Mucosa of descending colon (tissue), 3 donors: ENCODE measurements at regions not wholly inside any gene's neighbourhood (a gene's known extent, or its start where the extent isn't known, plus 50 kb on each side); places are given as distances from the start of the nearest gene placed in this dataset.
"Not testable (repeated sequence)": the region's sequence is repeated elsewhere in the genome, so short reads cannot be mapped to it uniquely, and the experiment has no call there.

ENCODE experiments used
- ATAC-seq: fragments of 200-7000 bp; cut with Tn5 transposase; one replicate; pipeline ENCODE4 v1.9.1; 2020; ENCODE audit warnings: mild to moderate bottlenecking, moderate library complexity
- DNase-seq, 3 donors: peaks; one replicate each; pipeline ENCODE4 v3.0.0-alpha.2; 2020
- H3K36me3 ChIP-seq: fragments of 200-600 bp; one replicate; pipeline ENCODE4 v1.8.0; 2021; ENCODE audit warnings: low read depth, mild to moderate bottlenecking
- H3K4me1 ChIP-seq: fragments of 200-600 bp; one replicate; pipeline ENCODE4 v1.8.0; 2021; ENCODE audit warnings: low read depth, mild to moderate bottlenecking
- H3K4me3 ChIP-seq: fragments of 200-600 bp; one replicate; pipeline ENCODE4 v1.8.0; 2021; ENCODE audit warnings: mild to moderate bottlenecking
- H3K9me3 ChIP-seq: fragments of 200-600 bp; one replicate; pipeline ENCODE4 v1.8.0; 2021; ENCODE audit warnings: mild to moderate bottlenecking
- intact Hi-C, 2 donors: fragments of 100-400 bp; cut with DNase I in 1 of 2; cut with micrococcal nuclease in 1 of 2; formaldehyde crosslinking; loops; one replicate each; pipeline versions ENCODE4 v1.11.0 to v1.11.1; 2022; cut with DNase I, micrococcal nuclease
- TF ChIP-seq, protein P1 (sequence below): fragments of 200-600 bp; IDR thresholded peaks from one replicate; pipeline ENCODE4 v1.8.0; 2022; ENCODE audit warnings: antibody characterized with exemption, mild to moderate bottlenecking
- donor health status: DM: no; HTN: no; CAD: no; lungs with moderate emphysema.
- donor health status: DM: no; HTN: no; CAD: no.
- donor health status: DM: no; HTN: yes; CAD: no.

DNA sequence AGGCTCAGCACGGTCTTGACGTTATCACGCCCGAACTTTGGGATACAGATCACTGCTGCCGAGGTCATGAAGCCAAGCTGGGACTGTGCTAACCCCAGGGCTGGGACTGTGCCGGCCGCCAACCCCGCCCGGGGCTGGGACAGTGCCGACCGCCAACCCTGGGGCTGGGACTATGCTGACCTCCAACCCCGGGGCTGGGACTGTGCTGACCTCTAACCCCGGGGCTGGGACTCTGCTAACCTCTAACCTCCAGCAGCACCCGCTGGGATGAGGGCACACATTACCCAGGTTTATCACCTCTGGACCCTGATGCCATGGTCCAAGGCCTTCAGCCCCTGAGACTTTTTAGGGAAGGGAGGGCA is 129.7 kb downstream of the IGLL1 start:
- ATAC-seq, result no peak

DNA sequence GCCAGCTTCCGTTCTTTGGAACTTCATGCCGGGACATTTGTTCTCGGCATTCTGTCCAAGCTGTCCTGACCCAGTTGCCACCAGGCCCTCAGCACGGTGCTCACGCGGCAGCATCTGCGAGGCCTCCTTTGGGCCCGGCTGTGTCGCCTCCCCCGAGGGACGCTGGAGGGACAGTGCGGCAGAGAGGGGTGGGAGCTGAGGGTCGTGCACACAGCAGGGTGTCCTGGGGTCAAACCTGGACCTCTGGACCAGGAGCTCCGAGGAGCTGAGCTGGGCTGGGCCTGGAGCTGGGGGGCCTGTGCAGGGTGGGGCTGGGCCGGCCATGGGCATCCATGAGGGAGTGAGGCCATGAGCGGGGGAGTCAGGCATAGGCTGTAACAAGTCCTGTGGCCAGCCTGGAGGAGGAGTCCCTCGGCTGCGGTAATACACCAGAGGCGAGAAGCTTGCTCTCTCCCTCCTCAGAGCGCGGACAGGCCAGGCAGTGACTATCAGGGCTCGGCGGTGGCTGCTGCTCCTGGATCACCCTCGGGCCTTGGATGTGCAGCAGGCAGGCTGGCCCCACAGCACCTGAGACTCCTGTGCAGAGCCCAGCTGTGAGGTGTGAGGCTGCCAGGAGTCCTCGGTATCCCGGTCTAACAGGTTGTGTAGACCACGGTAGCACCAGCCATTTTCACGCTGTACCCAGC is 130.2 kb downstream of the IGLL1 start:
- intact Hi-C loops, DNase-seq, ATAC-seq, H3K9me3 ChIP-seq, H3K4me3 ChIP-seq, H3K36me3 ChIP-seq, H3K4me1 ChIP-seq: not testable (repeated sequence)

More for the DNA sequence above, 129.7 kb downstream of the IGLL1 start:
- Histone ChIP-seq H3K4me1 (no peaks in the 10 kb centered on the region), H3K36me3 (no peaks in the 10 kb centered on the region), H3K4me3 (no peak overlapping the region), H3K9me3 (peaks cover 3% of the 10 kb centered on the region)
- intact Hi-C loops, result no loop called here
- DNase-seq, result no peak
- TF ChIP-seq, protein P1, sequence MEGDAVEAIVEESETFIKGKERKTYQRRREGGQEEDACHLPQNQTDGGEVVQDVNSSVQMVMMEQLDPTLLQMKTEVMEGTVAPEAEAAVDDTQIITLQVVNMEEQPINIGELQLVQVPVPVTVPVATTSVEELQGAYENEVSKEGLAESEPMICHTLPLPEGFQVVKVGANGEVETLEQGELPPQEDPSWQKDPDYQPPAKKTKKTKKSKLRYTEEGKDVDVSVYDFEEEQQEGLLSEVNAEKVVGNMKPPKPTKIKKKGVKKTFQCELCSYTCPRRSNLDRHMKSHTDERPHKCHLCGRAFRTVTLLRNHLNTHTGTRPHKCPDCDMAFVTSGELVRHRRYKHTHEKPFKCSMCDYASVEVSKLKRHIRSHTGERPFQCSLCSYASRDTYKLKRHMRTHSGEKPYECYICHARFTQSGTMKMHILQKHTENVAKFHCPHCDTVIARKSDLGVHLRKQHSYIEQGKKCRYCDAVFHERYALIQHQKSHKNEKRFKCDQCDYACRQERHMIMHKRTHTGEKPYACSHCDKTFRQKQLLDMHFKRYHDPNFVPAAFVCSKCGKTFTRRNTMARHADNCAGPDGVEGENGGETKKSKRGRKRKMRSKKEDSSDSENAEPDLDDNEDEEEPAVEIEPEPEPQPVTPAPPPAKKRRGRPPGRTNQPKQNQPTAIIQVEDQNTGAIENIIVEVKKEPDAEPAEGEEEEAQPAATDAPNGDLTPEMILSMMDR, result no peak

DNA sequence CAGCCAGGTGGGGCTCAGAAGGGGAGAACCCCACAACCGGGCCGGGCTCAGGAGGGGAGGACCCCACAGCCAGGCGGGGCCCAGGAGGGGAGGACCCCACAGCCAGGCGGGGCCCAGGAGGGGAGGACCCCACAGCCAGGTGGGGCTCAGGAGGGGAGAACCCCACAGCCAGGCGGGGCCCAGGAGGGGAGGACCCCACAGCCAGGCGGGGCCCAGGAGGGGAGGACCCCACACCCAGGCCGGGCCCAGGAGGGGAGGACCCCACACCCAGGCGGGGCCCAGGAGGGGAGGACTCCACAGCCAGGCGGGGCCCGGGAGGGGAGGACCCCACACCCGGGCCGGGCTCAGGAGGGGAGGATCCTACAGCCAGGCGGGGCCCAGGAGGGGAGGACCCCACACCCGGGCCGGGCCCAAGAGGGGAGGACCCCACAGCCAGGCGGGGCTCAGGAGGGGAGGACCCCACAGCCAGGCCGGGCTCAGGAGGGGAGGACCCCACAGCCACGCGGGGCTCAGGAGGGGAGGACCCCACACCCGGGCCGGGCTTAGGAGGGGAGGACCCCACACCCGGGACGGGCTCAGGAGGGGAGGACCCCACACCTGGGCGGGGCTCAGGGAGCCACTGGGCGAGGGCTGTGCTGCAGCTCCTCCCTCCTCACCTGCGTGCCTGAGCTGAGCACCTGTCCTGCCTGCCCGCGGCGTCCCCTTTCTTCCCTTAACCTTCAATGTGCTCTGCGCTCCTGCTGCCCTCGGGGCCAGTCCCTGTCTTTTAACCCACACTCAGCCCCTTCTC is 131.4 kb downstream of the IGLL1 start:
- H3K36me3 ChIP-seq, H3K9me3 ChIP-seq, H3K4me1 ChIP-seq, H3K4me3 ChIP-seq, intact Hi-C loops, DNase-seq, ATAC-seq: not testable (repeated sequence)

DNA sequence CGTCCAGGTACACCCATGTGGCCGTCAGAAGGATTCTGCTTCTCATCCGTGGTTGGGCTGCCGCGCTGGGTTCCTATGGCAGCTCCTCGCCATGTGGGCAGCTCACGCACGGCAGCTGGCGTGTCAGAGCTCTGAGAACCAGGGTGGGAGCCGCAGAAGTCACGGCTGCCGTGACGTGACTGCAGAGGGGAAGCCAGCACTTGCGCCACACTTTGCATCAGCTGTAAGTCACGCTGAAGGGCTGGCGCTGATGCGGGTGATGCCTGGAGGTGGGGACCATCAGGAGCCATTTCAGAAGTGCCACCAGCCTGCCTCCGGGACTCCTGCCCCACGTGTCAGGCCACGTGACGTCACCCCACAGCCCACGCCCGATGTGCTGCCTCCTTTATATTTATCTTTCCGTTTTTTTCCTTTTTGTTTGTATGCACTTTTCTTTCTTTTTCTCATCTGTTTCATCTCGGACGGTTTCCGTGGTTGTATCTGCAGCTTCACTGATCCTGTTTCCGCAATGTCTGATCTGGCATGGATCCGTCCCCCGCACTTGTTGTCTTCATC is 133.2 kb downstream of the IGLL1 start:
- TF ChIP-seq, protein P1, result no peak
- H3K4me1 ChIP-seq, result no peaks in the 10 kb centered on the region
- DNase-seq (no peak), ATAC-seq (no peak)
- no peak overlapping the region for H3K4me3 ChIP-seq
- H3K36me3 ChIP-seq, result no peaks in the 10 kb centered on the region
- intact Hi-C loops, result no loop called here
- H3K9me3 ChIP-seq, result peaks cover 3% of the 10 kb centered on the region

DNA sequence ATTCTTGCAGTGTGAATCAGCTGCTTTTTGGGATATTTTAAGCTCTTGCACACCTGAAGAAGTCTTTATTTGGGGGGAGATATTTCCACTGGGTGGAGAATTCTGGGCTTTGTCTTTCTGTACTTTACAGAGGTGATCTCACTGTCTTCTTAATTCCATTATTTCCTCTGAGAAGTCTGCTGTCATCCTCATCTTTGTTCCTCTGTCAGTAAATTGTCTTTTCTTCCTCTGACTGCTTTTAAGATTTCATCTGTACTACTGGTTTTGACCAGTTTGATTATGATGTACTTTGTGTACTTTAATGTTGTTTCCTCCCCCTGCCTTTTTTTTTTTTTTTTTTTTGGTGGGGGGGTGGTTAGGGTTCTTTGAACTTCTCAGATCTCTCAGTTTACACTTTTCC is 133.9 kb downstream of the IGLL1 start:
- ATAC-seq, H3K4me3 ChIP-seq, H3K36me3 ChIP-seq, DNase-seq, intact Hi-C loops, H3K4me1 ChIP-seq, H3K9me3 ChIP-seq: not testable (repeated sequence)

DNA sequence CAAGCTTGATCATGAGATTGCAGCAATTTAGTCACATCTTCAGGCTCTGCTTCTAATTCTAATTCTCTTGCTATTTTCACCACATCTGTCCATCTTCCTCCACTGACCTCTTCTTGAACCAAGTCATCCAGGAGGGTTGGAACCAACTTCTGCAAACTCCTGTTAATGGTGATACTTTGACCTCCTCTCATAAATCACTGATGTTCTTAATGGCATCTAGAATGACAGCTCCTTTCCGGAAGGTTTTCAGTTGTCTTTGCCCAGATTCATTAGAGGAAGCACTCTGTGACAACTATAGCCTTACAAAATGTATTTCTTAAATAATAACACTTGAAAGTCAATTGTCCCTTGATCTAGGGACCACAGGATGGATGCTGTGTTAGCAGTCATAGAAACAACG is 136.2 kb downstream of the IGLL1 start:
- H3K4me1 ChIP-seq, intact Hi-C loops, H3K36me3 ChIP-seq, ATAC-seq, DNase-seq, H3K9me3 ChIP-seq, H3K4me3 ChIP-seq: not testable (repeated sequence)

DNA sequence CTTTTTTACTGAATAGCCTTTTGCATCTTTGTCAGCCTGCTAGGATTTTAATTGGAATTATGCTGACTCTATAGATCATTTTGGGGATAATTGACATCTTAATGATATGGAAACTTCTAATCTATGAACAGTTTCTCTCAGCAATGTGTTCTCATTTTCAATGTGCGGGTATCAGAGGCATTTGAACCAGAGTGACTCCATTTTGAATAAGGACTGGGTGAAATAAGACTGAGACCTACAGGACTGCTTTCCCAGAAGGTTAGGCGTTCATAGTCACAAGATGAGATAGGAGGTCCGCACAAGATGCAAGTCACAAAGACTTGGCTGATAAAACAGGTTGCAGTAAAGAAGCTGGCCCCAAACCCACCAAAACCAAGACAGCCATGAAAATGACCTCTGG is 140.5 kb downstream of the IGLL1 start:
- H3K9me3 ChIP-seq, intact Hi-C loops, H3K4me1 ChIP-seq, H3K4me3 ChIP-seq, H3K36me3 ChIP-seq, ATAC-seq, DNase-seq: not testable (repeated sequence)

DNA sequence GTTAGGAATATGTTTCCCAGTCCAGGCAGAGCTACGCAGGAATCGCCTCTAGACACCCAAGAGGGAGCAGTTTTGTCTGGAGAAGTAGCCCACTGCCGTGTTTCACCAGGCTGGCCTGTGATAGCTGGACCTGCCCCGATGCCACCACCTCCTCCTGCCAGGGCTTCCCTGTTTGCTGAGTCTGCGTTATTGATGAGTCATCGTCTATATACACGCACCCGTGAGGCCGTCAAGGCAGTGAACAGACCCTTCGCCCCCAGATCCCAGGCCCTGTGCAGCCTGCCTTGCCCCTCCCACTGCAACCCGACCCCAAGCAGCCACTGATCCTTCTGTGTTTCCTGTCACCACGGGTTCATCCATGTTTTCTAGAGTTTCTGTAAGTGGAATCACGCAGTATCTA is 141.9 kb downstream of the IGLL1 start:
- no peaks in the 10 kb centered on the region for H3K36me3 ChIP-seq
- TF ChIP-seq, protein P1, result no peak
- DNase-seq (no peak), ATAC-seq (no peak)
- no peak overlapping the region for H3K4me3 ChIP-seq
- no peaks in the 10 kb centered on the region for H3K4me1 ChIP-seq
- no peaks in the 10 kb centered on the region for H3K9me3 ChIP-seq
- intact Hi-C loops, result no loop called here
